NCI-H1048 (cell line): ENCODE measurements at regions not wholly inside any gene's neighbourhood (a gene's known extent, or its start where the extent isn't known, plus 50 kb on each side); places are given as distances from the start of the nearest gene placed in this dataset.
"Not testable (repeated sequence)": the region's sequence is repeated elsewhere in the genome, so short reads cannot be mapped to it uniquely, and the experiment has no call there.

Source experiments
- DNase-seq: peaks from one replicate; lab custom pipeline; 2025; lab: John Stamatoyannopoulos, UW

DNA sequence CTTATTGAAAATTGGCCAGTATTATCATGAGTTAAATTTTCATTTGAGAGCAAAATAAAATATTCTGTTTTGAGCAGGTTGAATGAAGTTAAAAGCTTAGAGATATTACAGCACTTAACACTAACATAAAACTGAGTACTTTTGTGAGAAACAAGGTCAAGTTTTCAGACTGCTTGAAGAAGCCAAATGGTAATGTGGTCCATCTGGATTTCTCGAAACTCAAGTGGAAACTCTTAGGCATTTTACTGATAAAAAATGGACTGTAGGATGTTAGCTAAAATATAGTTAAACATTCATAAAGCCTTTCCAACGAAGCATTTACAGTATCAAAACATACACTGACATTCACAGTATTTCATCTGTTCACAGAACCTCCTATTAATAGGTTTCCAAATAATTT lies 528.1 kb upstream of the SEMA3D start:
- no peak for DNase-seq

DNA sequence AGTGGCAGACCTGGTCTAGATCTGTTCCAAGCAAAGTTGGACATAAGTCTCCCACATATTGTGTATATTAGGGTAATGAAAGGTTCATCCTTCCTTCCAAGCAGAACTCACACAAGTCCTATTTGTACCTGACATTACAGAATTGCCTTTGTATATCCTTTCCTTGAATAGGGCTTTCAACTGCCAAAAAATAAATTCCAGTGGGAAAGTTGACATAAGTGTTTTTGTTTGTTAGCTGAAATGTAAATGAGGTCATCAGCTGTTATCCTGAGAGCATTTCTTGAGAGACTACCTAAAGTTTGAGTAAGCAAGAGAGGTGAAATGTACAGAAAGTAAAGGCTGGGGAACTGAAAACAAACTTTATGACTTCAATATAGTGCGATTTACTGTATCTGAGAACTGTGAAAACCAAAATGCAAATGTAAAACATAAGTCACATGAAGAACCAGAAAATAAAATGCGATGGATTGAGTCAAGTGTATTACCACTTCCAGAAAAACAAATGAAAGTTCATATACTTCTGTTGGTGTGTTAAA lies 527.3 kb upstream of the SEMA3D start:
- no peak for DNase-seq

DNA sequence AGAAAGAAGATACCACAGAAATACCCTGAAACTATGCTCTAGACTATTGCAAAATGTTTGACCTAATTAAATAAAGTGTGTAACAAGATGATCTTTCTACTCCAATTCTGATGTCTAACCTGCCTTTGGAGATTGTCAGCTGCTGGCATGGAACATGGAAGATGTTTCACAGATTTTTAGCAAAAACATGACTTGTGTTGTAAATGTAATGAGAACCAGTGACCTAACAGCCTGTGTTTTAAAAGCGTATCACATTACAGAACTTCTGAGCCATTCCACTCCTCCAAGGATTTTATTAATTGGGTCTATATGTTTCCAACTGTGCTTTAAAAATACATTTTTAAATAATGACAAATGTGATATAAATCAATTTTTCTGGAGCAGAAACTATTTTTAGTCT lies 526.3 kb upstream of the SEMA3D start:
- DNase-seq: no peak

DNA sequence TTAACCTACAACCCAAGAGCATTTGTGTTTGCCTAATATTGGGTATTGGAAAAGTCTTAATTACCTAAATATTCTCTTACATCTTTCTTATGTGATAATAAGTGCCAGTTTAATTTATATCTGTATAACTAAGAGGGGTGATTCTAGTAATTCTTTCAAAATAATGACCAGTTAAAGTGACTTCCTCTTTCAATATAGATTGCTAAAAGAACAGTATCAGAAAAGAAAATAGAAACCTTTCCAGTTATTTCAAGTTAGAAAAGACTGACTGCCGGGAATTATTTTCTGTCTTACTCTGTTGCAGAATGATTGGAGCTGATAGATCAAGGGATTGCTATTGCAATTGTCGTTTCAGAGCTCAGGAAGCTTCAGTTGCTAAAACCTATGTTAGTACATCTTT lies 525.0 kb upstream of the SEMA3D start:
- no peak for DNase-seq

DNA sequence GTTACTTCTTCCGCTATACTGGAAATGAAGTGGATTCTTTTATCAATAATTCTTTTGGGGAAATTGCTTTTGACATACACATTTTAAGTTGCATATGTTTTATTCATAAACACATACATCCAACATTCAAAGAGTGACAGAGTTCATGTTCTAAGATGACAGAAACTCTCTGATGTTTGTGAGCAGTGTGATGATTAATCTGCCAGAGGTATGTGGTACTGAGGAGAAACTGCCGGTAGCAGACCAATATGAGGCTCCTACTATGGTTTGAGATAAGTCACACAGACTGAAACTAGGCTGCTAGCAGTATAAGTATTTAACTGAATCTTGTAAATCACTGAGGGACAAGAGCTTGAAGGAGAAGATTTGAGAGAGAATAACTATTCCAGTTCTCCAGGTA lies 524.1 kb upstream of the SEMA3D start:
- DNase-seq: no peak

DNA sequence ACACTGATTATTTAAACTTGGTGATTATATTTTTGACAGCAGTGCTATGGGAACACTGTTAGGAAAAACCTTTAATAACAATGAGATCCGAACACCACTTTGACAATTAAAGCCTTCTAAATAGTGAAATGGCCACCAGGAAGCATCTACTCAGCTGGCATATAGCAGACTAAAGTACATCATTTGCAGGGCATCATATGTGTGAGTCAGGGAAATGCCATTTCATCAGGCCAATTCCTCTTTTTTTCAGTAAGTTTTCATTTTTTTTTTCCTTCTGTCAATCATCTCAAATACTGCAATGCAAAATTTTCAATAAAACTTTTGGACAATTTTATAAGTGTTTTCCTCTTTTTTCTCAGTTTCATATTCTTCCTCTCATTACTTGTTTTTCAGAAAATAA lies 521.4 kb upstream of the SEMA3D start:
- no peak for DNase-seq

DNA sequence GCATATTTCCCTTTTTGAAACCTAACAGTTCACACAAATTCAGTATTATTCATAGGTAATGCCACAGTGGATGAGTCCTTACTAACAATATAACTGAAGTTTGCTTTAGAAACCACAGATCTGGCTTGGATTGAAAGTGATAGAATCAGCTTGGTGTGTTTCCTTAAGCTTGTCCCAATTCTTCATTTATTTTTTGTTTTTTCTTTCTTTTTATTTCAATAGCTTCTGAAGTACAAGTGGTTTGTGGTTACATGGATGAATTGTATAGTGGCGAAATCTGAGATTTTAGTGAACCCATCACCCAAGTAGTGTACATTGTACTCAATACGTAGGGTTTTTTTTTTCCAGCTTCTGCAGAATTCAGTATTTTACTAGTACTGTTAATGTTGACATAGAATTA lies 518.2 kb upstream of the SEMA3D start:
- DNase-seq: no peak

DNA sequence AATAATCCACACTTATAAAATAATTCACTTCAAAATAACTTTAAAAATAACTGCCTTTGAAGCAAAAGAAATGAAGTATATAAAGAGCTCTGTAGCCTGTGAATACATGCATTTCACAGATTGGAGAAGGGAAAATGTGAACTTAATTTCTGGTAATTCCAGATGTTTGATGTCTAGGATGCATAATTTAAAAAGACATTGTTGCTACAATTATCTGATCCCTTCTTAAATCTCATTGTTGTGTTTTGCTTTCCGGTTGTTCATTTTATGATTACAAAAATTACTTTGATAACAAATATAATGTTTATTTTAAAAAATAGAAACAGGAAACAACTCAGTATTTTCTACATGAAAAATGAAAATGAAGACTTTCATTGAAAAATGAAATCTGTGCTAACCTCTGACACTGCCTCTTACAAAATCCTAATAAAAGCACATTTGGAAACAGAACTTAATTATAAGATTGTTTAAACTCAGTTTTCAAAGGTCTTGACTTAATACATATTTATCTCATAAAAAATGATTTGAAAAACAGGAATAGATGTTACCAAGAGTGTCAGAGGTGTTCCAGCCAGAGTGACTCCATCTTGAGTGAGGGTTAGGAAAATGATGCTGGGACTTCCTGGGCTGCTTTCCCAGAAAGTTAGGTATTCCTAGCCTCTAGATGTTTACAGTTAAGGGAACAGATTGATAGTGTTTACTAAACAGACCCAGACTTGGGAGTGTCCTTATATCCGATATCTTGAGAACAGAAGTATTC lies 516.6 kb upstream of the SEMA3D start:
- DNase-seq: no peak

DNA sequence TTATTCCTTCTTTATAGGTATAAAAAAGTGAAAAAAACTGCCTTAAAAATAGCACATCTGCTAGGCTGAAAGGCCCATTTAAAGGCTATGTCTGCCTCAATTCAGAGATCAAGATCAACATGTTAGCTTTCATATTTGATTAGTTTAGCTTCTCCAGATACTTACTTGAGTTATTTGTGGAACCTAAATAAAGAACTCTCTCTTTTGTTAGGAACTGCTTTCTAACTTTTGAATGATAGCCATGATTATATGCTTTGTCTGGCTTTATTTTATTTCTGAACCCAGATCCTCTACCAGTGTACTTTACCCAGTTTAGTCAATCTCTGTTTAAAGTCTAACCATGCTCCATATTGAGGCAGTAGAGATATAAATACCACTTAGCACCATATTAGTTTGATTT lies 515.5 kb upstream of the SEMA3D start:
- DNase-seq: no peak

DNA sequence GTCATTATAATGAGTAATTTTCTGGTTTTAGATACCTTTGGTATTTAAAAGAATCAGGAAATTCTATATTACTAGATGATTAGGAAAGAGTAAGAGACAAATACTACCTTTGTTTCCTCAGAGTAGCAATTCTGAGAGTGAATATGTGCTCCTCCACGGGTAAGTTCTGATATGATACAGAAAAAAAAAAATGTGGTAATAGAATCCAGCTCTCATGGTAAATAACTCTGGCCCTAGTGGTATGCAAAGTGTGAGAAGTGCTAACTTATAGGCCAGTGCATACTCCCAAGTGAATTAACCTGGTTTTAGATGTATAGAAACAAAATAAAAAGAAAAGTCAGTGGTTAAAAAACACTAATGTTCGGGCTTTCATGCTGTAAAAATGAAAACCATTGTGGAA lies 512.6 kb upstream of the SEMA3D start:
- no peak for DNase-seq

DNA sequence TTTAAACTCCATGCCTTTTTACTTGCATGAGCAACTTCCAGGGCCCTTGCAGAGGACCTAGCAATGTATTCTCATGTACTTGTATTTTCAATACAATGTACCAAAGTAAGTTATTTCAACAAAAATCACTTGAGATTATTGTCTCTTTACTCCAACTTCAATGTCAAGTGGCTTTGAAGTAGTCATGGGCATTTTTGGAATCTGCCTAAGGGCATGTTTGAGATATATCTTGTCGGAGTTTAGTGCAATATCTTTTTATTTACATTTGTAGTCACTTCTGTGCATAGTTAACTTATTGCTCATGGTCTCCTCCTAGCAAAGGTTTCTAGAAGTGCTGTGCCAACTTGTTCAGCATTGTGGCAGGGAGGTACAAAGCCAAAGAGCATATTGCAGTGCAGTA lies 508.7 kb upstream of the SEMA3D start:
- DNase-seq: no peak

DNA sequence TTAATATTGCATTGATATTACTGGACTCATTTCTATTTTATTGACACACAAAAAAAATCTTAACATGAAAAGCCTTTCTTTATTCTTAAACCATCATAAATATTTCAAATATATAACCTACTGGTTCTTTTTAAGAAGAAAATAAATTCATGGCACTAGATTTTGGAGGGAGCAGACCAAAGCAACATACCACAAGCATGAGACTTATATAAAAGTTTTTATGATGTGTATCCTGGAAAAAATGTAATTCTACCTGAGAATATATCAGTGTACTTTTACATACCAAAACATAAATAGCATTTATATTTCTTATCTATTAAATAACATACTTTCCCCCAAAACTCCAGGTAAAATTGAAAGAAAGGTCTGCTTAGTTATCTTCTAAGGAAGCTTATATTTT lies 508.2 kb upstream of the SEMA3D start:
- DNase-seq: no peak

DNA sequence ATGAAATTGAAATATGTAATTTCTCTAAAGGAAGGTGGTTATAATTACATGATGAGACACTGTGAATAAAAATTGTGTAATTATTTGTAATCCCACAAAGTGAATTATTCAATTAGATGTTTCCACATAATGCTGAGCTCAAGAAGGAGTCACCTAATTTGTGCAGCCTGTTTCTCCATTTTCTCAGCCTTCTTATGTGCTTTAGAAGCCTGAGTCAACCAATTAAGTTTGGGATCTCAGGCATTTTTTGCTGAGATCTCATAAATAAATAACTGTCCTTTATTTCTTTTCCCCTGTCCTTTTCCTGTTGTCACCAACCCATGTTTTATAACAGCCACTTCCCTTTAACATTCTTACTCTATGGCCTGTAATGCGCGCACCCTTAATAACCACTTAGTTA lies 506.5 kb upstream of the SEMA3D start:
- DNase-seq: no peak

DNA sequence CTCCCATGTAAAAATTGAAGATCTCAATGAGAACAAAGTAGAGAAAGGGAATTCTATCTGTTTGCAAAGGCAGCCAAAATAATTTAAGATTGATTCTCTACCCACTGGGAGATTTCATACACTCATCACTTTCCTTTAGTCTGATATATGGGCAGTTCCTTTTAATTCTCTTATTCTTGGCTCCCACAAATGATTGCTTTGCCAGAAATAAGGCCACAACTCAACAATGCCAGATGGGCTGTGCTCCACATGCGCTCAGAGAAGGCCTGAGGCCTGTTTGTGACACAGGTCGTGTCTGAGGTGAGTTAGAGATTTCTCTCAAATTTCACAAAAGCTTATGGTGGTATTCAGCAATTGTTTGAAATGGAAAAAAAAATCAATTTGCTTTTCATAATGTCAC lies 501.9 kb upstream of the SEMA3D start:
- DNase-seq: no peak

DNA sequence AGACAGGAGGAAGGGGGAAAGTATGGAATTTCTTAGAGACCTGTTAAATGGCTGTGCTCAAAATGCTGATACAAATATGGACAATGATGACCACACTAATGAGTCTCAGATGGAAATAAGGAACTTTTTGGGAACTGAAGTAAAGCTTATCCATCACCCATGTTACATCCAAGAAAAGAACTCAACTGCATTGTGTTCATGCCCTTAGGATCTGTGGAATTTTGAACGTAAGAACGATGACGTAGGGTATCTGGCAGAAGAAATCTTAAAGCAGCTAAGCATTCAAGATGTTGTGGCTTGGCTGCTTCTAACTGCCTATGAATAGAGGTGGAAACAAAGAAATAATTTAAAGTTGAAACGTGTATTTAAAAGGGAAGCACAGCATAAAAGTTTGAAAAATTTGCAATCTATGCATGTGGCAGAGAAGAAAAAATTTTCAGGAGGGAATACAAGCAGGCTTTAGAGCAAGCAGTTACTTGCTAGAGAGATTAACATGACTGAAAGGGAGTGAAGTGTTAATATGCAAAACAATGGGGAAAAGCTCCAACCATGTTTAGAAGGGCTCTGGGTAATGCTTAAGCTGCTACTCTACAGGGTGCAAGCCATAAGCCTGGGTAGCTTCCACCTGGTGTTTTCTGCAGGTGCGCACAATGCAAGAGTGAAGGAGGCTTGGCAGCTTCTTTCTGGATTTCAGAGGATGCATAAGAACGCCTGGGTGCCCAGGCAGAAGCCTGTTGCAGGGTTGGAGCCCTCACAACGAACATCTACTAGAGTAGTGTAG lies 499.7 kb upstream of the SEMA3D start:
- DNase-seq: no peak

DNA sequence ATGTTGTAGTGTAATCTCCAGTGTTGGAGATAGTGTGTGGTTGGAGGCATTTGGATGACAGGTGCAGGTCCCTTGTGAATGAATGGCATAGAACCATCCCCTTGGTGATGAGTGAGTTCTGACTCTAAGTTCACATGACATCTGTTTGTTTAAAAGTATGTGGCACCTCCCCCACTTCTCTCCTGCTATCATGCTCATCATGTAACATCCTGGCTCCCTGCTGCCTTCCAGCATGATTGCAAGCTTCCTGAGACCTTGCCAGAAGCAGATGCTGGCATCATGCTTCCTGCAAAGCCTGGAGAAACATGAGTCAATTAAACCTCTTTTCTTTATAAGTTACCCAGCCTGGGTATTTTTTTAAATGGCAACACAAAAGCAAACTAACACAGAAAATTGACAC lies 499.0 kb upstream of the SEMA3D start:
- no peak for DNase-seq

DNA sequence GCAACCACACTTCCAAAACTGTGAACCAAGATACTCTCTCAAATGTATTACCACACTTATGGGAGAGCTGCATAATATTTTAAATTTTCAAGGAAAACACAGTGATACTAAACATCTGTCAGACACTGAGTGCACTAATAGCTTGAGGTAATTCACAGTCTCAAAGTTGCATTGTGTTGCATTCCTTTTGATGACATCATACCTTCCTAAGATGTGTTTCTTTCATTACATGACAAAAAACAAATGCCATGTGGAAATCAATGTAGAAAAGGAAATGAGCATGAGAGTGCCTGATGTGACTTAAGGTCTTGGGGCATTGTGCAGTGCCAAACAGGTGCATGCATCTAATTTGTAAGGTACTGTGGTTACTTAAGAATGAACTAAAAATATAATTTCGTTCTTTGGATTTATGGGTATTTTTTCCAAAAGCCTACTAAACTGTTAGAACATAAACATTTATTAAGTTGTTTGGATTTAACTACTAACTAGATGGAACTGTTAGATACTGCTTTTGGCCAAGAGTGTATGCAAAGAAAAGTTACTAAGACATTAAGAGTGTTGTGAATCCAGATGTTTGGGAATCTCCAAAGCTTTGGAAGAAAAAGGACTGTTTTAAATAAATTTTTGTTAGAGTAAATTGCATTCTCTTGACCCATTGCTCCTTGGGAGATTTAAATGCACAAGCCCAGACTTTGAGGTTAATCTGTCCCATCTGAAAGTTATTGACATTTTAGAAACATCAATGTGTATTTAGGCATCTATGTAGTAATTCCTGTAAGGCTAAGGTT lies 496.2 kb upstream of the SEMA3D start:
- DNase-seq: no peak

DNA sequence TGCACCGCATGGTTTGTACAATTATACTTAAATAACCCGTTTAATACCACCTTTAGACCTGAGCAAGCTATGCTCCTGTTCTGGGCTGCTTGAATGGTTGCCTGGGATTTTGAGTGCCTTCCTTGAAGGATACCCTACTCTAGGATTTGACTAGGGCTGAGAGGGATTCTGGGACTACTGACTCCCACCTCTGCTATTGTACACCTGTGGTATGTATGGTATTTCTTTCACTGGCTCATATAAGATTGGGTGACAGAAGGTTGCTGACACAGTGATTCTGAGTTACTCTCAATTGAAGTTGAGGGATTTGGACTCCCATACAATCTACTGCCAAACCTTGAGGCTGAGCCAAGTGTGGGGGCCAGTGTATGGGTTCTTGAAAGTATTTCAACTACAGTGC lies 494.4 kb upstream of the SEMA3D start:
- DNase-seq: no peak

DNA sequence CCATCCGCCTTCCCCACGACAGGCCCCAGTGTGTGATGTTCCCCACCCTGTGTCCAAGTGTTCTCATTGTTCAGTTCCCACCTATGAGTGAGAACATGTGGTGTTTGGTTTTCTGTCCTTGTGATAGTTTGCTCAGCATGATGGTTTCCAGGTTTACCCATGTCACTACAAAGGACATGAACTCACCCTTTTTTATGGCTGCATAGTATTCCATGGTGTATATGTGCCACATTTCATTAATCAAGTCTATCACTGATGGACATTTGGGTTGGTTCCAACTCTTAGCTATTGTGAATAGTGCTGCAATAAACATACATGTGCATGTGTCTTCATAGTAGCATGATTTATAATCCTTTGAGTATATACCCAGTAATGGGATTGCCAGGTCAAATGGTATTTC lies 488.2 kb upstream of the SEMA3D start:
- not testable (repeated sequence) for DNase-seq

DNA sequence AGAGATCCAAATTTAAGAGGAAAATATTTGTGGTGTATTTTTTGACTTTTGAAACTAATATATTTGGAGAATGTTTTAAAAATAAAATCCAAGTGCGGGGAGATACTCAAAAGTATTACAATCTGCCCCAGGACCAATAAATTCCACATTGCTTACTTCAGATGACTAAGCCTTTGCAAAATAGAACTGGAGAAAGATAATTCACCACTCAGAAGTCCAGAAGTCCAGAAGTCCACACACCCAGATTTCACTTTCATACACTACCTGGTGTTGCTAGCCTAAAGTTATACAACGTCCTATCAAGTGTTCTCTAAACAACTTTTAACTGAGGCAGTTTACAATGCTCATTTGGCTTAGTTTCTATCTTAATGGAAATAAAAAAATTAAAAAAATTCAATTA lies 487.0 kb upstream of the SEMA3D start:
- DNase-seq: no peak

DNA sequence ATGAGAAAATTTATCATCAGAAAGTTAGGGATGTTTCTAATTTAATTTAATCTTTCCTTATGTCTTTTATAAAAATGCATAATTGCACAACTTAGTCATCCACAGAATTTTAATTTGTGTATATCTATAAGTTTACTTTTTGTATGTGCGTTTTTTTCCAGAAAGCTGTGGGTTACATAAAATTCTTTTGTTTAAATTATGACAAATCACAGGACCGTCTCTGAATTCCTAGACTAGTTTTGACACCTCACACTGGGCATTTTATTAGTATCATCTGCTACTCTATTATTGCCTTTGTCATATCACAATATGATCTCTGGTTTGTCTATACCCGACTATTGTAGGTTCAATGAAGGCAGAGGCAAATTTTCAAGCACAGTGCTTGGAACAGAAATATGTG lies 482.4 kb upstream of the SEMA3D start:
- DNase-seq: no peak

DNA sequence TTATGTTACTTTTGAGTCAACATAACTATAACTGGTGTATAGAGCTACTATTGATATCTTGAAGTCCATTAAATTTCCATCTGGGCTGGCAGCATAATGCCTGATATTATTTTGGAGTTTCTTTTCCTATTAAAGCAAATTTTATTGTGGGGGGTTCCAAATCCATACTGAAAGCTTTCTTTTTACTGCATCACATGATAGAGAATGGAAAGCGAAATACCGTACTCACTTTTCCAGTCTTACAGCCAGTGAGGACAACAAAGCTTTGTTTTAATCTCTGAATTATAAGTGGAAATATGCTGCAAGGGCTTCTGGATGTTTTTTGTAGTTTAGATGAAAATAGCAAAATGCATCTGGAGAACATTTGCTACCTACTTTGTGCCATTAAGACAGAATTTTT lies 477.5 kb upstream of the SEMA3D start:
- DNase-seq: peak; percentile 44

DNA sequence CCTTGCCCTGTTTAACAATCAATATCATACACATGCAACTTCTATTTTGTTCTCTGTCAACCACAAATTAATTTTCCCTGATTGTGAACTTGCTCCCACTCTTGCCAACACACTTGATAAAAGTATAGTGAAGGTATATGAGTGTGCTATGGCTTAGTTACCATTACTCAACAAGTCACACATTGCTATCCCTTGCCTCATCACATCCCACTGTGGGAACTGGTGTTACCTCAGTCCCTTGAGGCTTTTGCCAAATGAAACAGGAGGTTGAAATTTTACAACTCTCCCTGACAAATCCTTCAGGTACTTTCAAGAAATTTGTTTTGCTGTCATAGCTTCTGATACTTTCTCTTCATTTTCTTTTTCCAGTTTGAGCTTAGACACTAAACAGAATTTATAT lies 472.5 kb upstream of the SEMA3D start:
- DNase-seq: no peak
